Psoas muscle (tissue), 7 donors: ENCODE measurements at regions not wholly inside any gene's neighbourhood (a gene's known extent, or its start where the extent isn't known, plus 50 kb on each side); places are given as distances from the start of the nearest gene placed in this dataset.

Source experiments
- ATAC-seq, 4 donors: fragments of 200-7000 bp; cut with Tn5 transposase; one replicate each; pipeline ENCODE4 v1.9.1; 2020; ENCODE audit warnings: moderate library complexity in 3 of 4, mild to moderate bottlenecking in 2 of 4
- DNase-seq, 2 donors: peaks; one replicate each; pipeline ENCODE4 v3.0.0-alpha.2; 2020
- H3K27ac ChIP-seq: fragments of 200-600 bp; one replicate; pipeline ENCODE4 v1.8.0; 2022
- H3K27me3 ChIP-seq, 3 donors: fragments of 200-600 bp in 1 of 3; one replicate each; pipeline versions ENCODE4 v1.6.1 to v1.8.0; 2013 to 2022; ENCODE audit warnings: low read length in 2 of 3, mild to moderate bottlenecking in 2 of 3, moderate library complexity in 1 of 3; ENCODE audit not compliant: insufficient read depth in 3 of 3
- H3K36me3 ChIP-seq, 2 donors: fragments of 200-600 bp in 1 of 2; one replicate each; pipeline versions ENCODE4 v1.6.1 to v1.8.0; 2013 to 2022; ENCODE audit warnings: low read depth in 1 of 2, mild to moderate bottlenecking in 1 of 2, moderate library complexity in 1 of 2; ENCODE audit not compliant: insufficient read depth in 1 of 2
- H3K4me1 ChIP-seq: fragments of 200-600 bp; one replicate; pipeline ENCODE4 v1.8.0; 2022
- H3K4me3 ChIP-seq: fragments of 200-600 bp; one replicate; pipeline ENCODE4 v1.8.0; 2022; ENCODE audit warnings: mild to moderate bottlenecking
- H3K9me3 ChIP-seq: fragments of 200-600 bp; one replicate; pipeline ENCODE4 v1.8.0; 2022
- CTCF ChIP-seq: fragments of 200-600 bp; IDR thresholded peaks from one replicate; pipeline ENCODE4 v1.8.0; 2022; ENCODE audit warnings: antibody characterized with exemption
- WGBS, 3 donors: extraction: QIAGEN DNeasy Blood & Tissue Kit; methylation state at CpG; one replicate each; pipeline versions ENCODE4 v1.1.6 to v1.1.7; 2013; 5-methylcytosine and 5-hydroxymethylcytosine counted together
- intact Hi-C, 2 donors: fragments of 100-400 bp; cut with DNase I; formaldehyde crosslinking; loops; one replicate each; pipeline versions ENCODE4 v1.11.0 to v1.14.2; 2022
- donor health status: healthy with polysubstance abuse.
- donor health status: DM: no; HTN: no; CAD: no; lungs with moderate emphysema.
- donor health status: Bipolar disorder and iron deficiency.
- donor health status: healthy.
- donor health status: DM: yes; HTN: yes; CAD: no.
- donor health status: DM: no; HTN: no; CAD: no.
- donor health status: DM: yes; HTN: yes; CAD: no.

DNA sequence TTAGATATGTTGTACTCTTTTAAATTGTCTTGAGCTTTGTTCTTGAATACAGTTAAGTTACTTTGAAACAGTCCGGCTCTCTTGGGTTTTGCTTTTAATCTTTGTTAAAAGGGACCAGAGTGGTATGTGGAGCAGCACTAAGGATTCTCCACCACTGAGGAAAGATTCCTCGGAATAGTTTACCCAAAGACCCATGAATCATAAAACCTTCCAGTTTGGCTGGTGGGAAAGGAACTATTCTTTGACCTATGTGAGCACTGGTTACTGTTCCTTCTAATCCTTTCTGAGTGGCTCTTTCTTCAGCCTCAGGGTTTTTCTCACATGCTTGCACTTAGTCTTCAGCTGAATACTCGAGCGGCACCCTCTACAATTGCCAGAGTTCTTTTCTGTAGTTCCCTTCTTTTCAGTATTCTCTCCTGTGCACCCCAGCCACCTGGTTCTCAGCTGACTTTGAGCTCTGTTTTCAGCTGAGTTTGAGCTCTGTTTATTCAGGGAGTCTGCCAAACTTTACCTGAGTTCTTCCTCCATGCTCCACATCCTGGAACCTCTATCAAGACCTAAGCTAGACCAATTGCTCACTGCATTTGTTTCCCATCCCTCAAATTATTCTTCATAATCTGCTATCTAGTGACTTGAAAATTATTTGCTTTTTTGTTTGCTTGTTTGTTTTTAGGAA is 253.8 kb upstream of the PLXNA2 start:
- DNase-seq, result no peak
- TF ChIP-seq CTCF, result no peak
- no peaks in the 10 kb centered on the region for H3K4me1 ChIP-seq
- ATAC-seq, result no peak
- no peaks in the 10 kb centered on the region for H3K9me3 ChIP-seq
- intact Hi-C loops, result no loop called here
- no peak overlapping the region for H3K4me3 ChIP-seq
- WGBS, 3 donors, result 89 to 90% (median 89%) methylated on average over 4 of the region's 4 CpGs
- H3K36me3 ChIP-seq, result no peaks in the 10 kb centered on the region
- H3K27me3 ChIP-seq, result no peaks in the 10 kb centered on the region
- H3K27ac ChIP-seq, result no peak overlapping the region

DNA sequence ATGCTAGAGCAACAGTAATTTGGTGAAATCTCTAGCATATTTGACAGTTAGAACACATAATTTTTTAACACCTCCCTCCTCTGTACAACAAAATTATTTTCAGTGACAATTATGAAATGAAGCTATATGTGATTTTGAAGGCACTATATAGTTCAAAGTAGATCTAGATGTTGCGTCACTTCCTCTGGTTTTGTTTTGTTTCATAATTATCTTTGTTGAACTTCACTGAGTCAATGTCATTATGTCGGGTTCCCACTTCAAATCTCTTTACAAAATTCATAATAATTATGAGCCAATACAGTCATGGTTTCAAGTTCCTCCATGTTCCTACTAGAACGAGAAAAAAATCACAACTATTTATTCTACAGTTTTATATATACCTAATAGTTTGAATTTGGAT is 254.8 kb upstream of the PLXNA2 start:
- Histone ChIP-seq H3K4me3 (no peak overlapping the region), H3K36me3 (no peaks in the 10 kb centered on the region), H3K4me1 (no peaks in the 10 kb centered on the region), H3K27ac (no peak overlapping the region), H3K27me3 (no peaks in the 10 kb centered on the region), H3K9me3 (no peaks in the 10 kb centered on the region)
- DNase-seq (no peak), ATAC-seq (no peak)
- intact Hi-C loops, result no loop called here
- WGBS, 3 donors, result 80 to 83% (median 82%) methylated on average over 3 of the region's 3 CpGs
- TF ChIP-seq CTCF, result no peak

- no peak for DNase-seq
- Histone ChIP-seq H3K27me3 (no peaks in the 10 kb centered on the region), H3K4me1 (no peaks in the 10 kb centered on the region), H3K27ac (no peak overlapping the region), H3K9me3 (no peaks in the 10 kb centered on the region), H3K36me3 (no peaks in the 10 kb centered on the region), H3K4me3 (no peak overlapping the region)
- 86 to 91% (median 87%) methylated on average over 4 of the region's 4 CpGs for WGBS, 3 donors
- no peak for TF ChIP-seq CTCF
- ATAC-seq, result no peak
- intact Hi-C loops, result no loop called here
Observed at GRCh38 chr1:208499601-208500000, 255.4 kb upstream of the PLXNA2 start.

GRCh38 chr1:208500375-208500774 is 256.2 kb upstream of the PLXNA2 start:
- H3K9me3 ChIP-seq, result no peaks in the 10 kb centered on the region
- H3K36me3 ChIP-seq, result no peaks in the 10 kb centered on the region
- TF ChIP-seq CTCF, result no peak
- no peak overlapping the region for H3K27ac ChIP-seq
- H3K27me3 ChIP-seq, result no peaks in the 10 kb centered on the region
- intact Hi-C loops, result no loop called here
- ATAC-seq (no peak), DNase-seq (no peak)
- H3K4me3 ChIP-seq, result no peak overlapping the region
- H3K4me1 ChIP-seq, result no peaks in the 10 kb centered on the region
- WGBS, 3 donors, result 8 to 16% (median 9%) methylated on average over 2 of the region's 2 CpGs

DNA sequence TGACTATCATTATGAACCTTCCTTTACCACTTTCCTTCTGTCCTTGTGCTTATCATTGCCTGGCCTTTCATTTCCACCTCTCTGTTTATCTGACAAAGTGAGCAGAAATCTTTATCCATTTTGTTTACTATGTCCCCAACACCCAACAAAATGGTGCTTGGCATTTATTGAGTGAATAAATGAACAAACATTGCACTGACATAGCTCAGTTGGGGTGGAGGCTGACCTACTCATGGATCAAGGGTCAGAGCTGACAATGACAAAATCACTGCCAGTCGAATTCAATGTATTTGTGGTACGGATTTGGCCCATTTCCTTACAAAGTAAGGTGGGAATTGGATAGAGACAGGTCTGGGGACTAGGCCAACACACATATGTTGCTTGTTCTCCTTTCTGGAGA is 257.4 kb upstream of the PLXNA2 start:
- Histone ChIP-seq H3K4me1 (no peaks in the 10 kb centered on the region), H3K27ac (no peak overlapping the region), H3K9me3 (no peaks in the 10 kb centered on the region), H3K27me3 (no peaks in the 10 kb centered on the region), H3K36me3 (no peaks in the 10 kb centered on the region), H3K4me3 (no peak overlapping the region)
- no peak for ATAC-seq
- intact Hi-C loops, result no loop called here
- DNase-seq, result no peak
- 59 to 82% (median 80%) methylated on average over 2 of the region's 2 CpGs for WGBS, 3 donors
- no peak for TF ChIP-seq CTCF
